ENCODE measurements at regions not wholly inside any gene's neighbourhood (a gene's known extent, or its start where the extent isn't known, plus 50 kb on each side); places are given as distances from the start of the nearest gene placed in this dataset.
"Not testable (repeated sequence)": the region's sequence is repeated elsewhere in the genome, so short reads cannot be mapped to it uniquely, and the experiment has no call there.

DNA sequence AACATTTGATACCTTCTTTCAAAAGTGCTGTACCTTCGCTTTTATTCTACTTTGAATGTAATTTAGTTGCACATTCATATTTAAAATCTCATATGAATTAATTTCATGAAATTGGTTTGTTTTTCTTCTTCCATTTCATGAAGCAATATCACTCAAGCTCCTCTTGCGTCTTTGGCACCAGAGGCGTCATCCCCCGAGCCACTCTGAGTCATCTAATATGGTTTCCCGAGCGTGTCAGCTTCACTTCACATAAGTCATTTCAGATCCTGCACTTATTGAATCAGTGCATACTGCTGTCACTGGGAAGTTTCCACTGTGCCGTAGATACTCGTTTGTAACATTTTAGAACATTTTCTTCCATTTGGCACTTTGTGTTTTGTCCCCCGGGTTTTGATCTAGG lies 105.6 kb downstream of the SLC25A47 start:
- DNase-seq (ENCODE audit: low read depth): peak; percentile 89
- H3K9me3 Mint-ChIP-seq (ENCODE audit: unreplicated experiment): no peaks in the 10 kb centered on the region
- H3K27ac ChIP-seq (ENCODE audit: low read depth, low read length): peak overlapping the region; percentile 13
- peak; percentile 23 for FAIRE-seq
- TF ChIP-seq, protein P1, sequence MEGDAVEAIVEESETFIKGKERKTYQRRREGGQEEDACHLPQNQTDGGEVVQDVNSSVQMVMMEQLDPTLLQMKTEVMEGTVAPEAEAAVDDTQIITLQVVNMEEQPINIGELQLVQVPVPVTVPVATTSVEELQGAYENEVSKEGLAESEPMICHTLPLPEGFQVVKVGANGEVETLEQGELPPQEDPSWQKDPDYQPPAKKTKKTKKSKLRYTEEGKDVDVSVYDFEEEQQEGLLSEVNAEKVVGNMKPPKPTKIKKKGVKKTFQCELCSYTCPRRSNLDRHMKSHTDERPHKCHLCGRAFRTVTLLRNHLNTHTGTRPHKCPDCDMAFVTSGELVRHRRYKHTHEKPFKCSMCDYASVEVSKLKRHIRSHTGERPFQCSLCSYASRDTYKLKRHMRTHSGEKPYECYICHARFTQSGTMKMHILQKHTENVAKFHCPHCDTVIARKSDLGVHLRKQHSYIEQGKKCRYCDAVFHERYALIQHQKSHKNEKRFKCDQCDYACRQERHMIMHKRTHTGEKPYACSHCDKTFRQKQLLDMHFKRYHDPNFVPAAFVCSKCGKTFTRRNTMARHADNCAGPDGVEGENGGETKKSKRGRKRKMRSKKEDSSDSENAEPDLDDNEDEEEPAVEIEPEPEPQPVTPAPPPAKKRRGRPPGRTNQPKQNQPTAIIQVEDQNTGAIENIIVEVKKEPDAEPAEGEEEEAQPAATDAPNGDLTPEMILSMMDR (IDR thresholded peaks at IDR 0.05; ENCODE audit: insufficient read depth, low read depth, low read length): no peak
- TF ChIP-seq EZH2 (IDR thresholded peaks at IDR 0.05; ENCODE audit: insufficient read depth, low read length): no peak
- peaks cover 13% of the 10 kb centered on the region for H3K4me1 ChIP-seq (ENCODE audit: insufficient read depth, low read length)
- peak overlapping the region; percentile 7 for H3K9ac ChIP-seq (ENCODE audit: low read length)
- H3K9me3 ChIP-seq (ENCODE audit: insufficient read depth, low read depth, low read length): no peaks in the 10 kb centered on the region
- H2AFZ ChIP-seq (ENCODE audit: low read depth, low read length): no peak overlapping the region
- H3K27me3 ChIP-seq (ENCODE audit: insufficient read depth, low read length): no peaks in the 10 kb centered on the region
- H3K4me3 ChIP-seq (ENCODE audit: insufficient read depth, low read depth, low read length): no peak overlapping the region
- H3K4me2 ChIP-seq (ENCODE audit: low read length): peak overlapping the region; percentile 17
- peaks cover 6% of the 10 kb centered on the region for H3K36me3 Mint-ChIP-seq (ENCODE audit: low read depth, unreplicated experiment)
- H3K27ac Mint-ChIP-seq (ENCODE audit: unreplicated experiment): no peak overlapping the region
- H3K27me3 Mint-ChIP-seq (ENCODE audit: low read depth, unreplicated experiment): no peaks in the 10 kb centered on the region
- peaks cover 17% of the 10 kb centered on the region for H3K4me1 Mint-ChIP-seq (ENCODE audit: low read depth, unreplicated experiment)
- peaks cover 17% of the 10 kb centered on the region for H4K20me1 ChIP-seq (ENCODE audit: insufficient read depth, low read length)
- no peak overlapping the region for H3K4me3 Mint-ChIP-seq (ENCODE audit: unreplicated experiment)
- peaks cover 4% of the 10 kb centered on the region for H3K79me2 ChIP-seq (ENCODE audit: insufficient read depth, low read length)
- H3K36me3 ChIP-seq (ENCODE audit: insufficient read depth, low read length): no peaks in the 10 kb centered on the region

DNA sequence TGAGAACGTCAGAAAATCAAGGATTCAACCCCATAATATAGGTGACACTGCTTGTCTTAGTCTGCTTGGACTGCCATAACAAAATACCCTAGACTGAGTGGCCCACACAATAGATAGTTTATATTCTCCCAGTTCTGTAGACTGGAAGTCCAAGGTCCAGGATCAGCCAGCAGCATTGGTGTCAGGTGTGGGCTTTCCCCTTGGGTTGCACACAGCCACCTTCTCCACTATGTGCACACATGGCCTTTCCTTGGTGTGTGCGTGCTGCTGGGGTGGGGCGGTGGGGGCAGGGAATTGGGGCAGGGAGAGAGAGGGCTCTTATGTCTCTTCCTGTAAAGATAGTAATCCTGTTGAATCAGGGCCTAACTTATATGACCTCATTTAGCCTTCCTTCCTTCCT lies 106.4 kb downstream of the SLC25A47 start:
- Histone ChIP-seq H2AFZ (ENCODE audit: low read depth, low read length) (no peak overlapping the region), H3K79me2 (ENCODE audit: insufficient read depth, low read length) (no peaks in the 10 kb centered on the region), H3K27me3 (ENCODE audit: insufficient read depth, low read length) (no peaks in the 10 kb centered on the region), H3K36me3 (ENCODE audit: insufficient read depth, low read length) (no peaks in the 10 kb centered on the region), H3K9me3 (ENCODE audit: insufficient read depth, low read depth, low read length) (no peaks in the 10 kb centered on the region), H3K9ac (ENCODE audit: low read length) (no peak overlapping the region), H3K4me2 (ENCODE audit: low read length) (no peak overlapping the region), H3K4me3 (ENCODE audit: insufficient read depth, low read depth, low read length) (no peak overlapping the region), H3K4me1 (ENCODE audit: insufficient read depth, low read length) (peaks cover 13% of the 10 kb centered on the region), H3K27ac (ENCODE audit: low read depth, low read length) (no peak overlapping the region), H4K20me1 (ENCODE audit: insufficient read depth, low read length) (peaks cover 12% of the 10 kb centered on the region)
- TF ChIP-seq, protein P1 (IDR thresholded peaks at IDR 0.05; ENCODE audit: insufficient read depth, low read depth, low read length): no peak
- no peak for TF ChIP-seq EZH2 (IDR thresholded peaks at IDR 0.05; ENCODE audit: insufficient read depth, low read length)
- H3K9me3 Mint-ChIP-seq (ENCODE audit: unreplicated experiment): no peaks in the 10 kb centered on the region
- no peaks in the 10 kb centered on the region for H3K27me3 Mint-ChIP-seq (ENCODE audit: low read depth, unreplicated experiment)
- no peak overlapping the region for H3K27ac Mint-ChIP-seq (ENCODE audit: unreplicated experiment)
- peaks cover 17% of the 10 kb centered on the region for H3K4me1 Mint-ChIP-seq (ENCODE audit: low read depth, unreplicated experiment)
- DNase-seq (ENCODE audit: low read depth) (no peak), FAIRE-seq (no peak)
- peaks cover 6% of the 10 kb centered on the region for H3K36me3 Mint-ChIP-seq (ENCODE audit: low read depth, unreplicated experiment)
- H3K4me3 Mint-ChIP-seq (ENCODE audit: unreplicated experiment): no peak overlapping the region

DNA sequence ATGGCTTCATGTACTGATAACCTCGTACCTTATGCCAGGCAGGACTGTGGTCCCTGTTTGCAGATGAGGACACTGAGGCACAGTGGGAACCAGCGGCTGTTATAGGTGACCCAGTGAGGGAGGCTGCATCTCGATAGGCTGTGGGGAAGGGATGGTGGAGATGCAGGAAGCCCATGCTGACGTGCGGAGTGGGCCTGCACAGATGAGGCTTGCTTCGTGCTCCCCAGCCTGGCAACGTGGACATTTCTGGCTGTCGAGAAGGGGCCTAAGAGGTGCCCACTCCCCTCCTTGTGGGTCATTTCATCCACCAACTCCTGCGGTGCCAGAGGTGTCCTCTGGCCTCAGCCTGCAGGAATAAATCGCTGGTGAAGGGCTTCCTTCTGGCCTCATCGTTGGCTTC lies 107.4 kb downstream of the SLC25A47 start:
- Histone ChIP-seq H3K79me2 (ENCODE audit: insufficient read depth, low read length) (no peaks in the 10 kb centered on the region), H3K9me3 (ENCODE audit: insufficient read depth, low read depth, low read length) (no peaks in the 10 kb centered on the region), H3K4me3 (ENCODE audit: insufficient read depth, low read depth, low read length) (no peak overlapping the region), H3K4me2 (ENCODE audit: low read length) (no peak overlapping the region), H2AFZ (ENCODE audit: low read depth, low read length) (no peak overlapping the region), H3K27ac (ENCODE audit: low read depth, low read length) (no peak overlapping the region), H3K4me1 (ENCODE audit: insufficient read depth, low read length) (peaks cover 10% of the 10 kb centered on the region), H3K36me3 (ENCODE audit: insufficient read depth, low read length) (no peaks in the 10 kb centered on the region), H4K20me1 (ENCODE audit: insufficient read depth, low read length) (peaks cover 7% of the 10 kb centered on the region), H3K27me3 (ENCODE audit: insufficient read depth, low read length) (no peaks in the 10 kb centered on the region), H3K9ac (ENCODE audit: low read length) (no peak overlapping the region)
- DNase-seq (ENCODE audit: low read depth) (no peak), FAIRE-seq (no peak)
- Mint-ChIP-seq H3K27ac (ENCODE audit: unreplicated experiment) (peak overlapping the region; percentile 41), H3K9me3 (ENCODE audit: unreplicated experiment) (no peaks in the 10 kb centered on the region), H3K36me3 (ENCODE audit: low read depth, unreplicated experiment) (peaks cover 3% of the 10 kb centered on the region), H3K4me3 (ENCODE audit: unreplicated experiment) (no peak overlapping the region), H3K27me3 (ENCODE audit: low read depth, unreplicated experiment) (no peaks in the 10 kb centered on the region), H3K4me1 (ENCODE audit: low read depth, unreplicated experiment) (peaks cover 12% of the 10 kb centered on the region)
- TF ChIP-seq, protein P1 (IDR thresholded peaks at IDR 0.05; ENCODE audit: insufficient read depth, low read depth, low read length): no peak
- no peak for TF ChIP-seq EZH2 (IDR thresholded peaks at IDR 0.05; ENCODE audit: insufficient read depth, low read length)

DNA sequence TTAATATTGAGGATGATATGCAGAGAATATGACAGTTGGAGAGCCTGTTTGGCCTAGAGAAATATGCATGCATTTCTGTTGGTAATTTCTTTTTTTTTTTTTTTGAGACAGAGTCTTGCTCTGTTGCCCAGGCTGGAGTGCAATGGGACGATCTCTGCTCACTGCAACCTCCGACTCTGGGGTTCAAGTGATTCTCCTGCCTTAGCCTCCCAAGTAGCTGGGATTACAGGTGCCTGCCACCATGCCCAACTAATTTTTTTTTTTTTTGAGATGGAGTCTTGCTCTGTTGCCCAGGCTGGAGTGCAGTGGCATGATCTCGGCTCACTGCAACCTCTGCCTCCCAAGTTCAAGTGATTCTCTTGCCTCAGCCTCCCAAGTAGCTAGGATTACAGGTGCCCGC lies 108.3 kb downstream of the SLC25A47 start:
- Histone ChIP-seq H3K4me1 (ENCODE audit: insufficient read depth, low read length) (peaks cover 10% of the 10 kb centered on the region), H4K20me1 (ENCODE audit: insufficient read depth, low read length) (peaks cover 11% of the 10 kb centered on the region)
- H3K9me3 ChIP-seq (ENCODE audit: insufficient read depth, low read depth, low read length); H3K79me2 ChIP-seq (ENCODE audit: insufficient read depth, low read length); H3K9me3 Mint-ChIP-seq (ENCODE audit: unreplicated experiment); FAIRE-seq; H3K4me2 ChIP-seq (ENCODE audit: low read length); H3K36me3 Mint-ChIP-seq (ENCODE audit: low read depth, unreplicated experiment); H3K4me3 ChIP-seq (ENCODE audit: insufficient read depth, low read depth, low read length); H3K27ac ChIP-seq (ENCODE audit: low read depth, low read length); H3K27ac Mint-ChIP-seq (ENCODE audit: unreplicated experiment); H3K36me3 ChIP-seq (ENCODE audit: insufficient read depth, low read length); H2AFZ ChIP-seq (ENCODE audit: low read depth, low read length); H3K27me3 ChIP-seq (ENCODE audit: insufficient read depth, low read length); H3K27me3 Mint-ChIP-seq (ENCODE audit: low read depth, unreplicated experiment); H3K4me3 Mint-ChIP-seq (ENCODE audit: unreplicated experiment); DNase-seq (ENCODE audit: low read depth); H3K9ac ChIP-seq (ENCODE audit: low read length): not testable (repeated sequence)
- H3K4me1 Mint-ChIP-seq (ENCODE audit: low read depth, unreplicated experiment): peaks cover 15% of the 10 kb centered on the region
